Glomerular visceral epithelial cell (primary cell): ENCODE measurements at regions not wholly inside any gene's neighbourhood (a gene's known extent, or its start where the extent isn't known, plus 50 kb on each side); places are given as distances from the start of the nearest gene placed in this dataset.
"Not testable (repeated sequence)": the region's sequence is repeated elsewhere in the genome, so short reads cannot be mapped to it uniquely, and the experiment has no call there.

ENCODE experiments used
- DNase-seq: peaks from one replicate; pipeline ENCODE4 v3.0.0-alpha.2; 2016; ENCODE audit errors: extremely low spot score

DNA sequence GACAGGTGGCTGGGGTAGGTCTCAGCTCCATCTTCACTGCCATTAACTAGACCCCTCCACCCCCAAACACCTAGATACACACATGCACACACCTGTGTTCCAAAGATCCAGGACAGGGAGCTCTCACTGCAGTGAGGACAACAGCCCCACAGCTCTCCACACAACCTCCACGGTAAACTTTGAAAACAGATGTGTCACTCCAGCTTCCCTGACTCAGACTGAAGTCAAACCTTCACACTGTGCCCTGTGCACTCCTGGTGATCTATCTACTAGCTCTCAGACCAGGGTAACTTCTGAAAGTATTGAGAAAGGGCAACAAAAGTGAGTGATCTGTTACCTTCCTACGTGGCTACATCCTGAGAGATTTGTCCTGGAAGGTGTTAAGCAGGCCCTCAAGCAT lies 519.8 kb downstream of the XPNPEP1 start:
- no peak for DNase-seq

GRCh38 chr10:109393425-109393824 lies 529.9 kb downstream of the XPNPEP1 start:
- no peak for DNase-seq

GRCh38 chr10:109386921-109387320 lies 536.4 kb downstream of the XPNPEP1 start:
- no peak for DNase-seq

DNA sequence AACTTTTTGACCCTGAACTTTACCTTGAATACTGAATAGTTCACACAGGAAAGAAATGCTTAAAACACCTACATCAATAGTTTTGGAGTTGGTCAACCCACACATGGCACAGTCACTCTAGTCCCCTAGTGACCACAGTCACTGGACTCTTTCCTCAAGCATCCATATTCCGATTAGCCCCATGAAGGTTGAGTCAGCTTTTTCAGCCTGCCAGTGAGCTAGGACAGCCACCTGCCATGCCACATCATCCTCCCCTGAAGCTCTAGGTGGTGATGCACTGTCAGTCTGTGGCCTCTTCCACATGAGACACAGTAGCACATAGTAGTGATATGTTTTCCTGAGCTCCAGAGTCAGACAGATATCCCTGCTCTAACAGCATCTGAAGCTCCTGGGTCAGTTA lies 537.2 kb downstream of the XPNPEP1 start:
- DNase-seq, result no peak

DNA sequence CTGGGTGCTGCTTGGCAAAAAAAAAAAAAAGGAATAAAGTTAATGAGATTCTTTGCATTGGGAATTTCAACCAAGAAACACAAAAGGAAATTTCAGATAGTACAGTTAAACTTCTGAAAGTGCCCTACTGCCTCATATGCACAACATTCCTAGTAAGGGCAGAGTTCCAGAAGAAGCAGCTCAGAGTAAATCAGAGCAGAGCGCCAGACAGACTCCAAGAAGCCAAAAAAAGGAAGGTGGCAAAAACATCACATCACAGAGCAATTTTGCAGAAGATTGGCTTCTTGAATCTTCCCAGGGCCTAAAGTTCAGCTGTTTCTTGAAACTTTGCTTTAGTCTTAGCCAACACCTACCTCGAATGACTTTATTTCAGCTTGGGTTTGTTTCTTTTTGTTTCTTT lies 544.1 kb downstream of the XPNPEP1 start:
- DNase-seq, result no peak

- DNase-seq, result no peak
Observed at GRCh38 chr10:109374215-109374614, 549.1 kb downstream of the XPNPEP1 start.

DNA sequence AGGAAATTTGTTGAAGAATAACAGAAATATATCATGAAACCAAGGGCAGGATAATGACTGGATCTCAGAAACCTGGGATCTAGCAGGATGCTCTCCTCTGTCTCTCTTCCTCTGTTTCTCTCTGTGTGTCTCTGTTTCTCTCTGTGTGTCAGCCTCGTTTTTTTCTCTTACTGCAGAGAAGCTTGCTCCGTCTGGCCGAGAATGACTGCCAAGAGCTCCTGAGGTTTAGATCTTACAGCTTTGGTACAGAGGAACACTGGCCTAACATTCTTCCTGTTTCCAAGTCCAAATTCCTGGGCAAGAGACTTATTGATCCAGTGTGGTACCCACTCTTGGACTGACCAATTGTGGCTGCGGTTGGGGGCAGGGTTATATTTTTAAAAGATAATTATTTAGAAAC lies 564.0 kb downstream of the XPNPEP1 start:
- no peak for DNase-seq

GRCh38 chr10:109358325-109358724 lies 565.0 kb downstream of the XPNPEP1 start:
- DNase-seq, result no peak

DNA sequence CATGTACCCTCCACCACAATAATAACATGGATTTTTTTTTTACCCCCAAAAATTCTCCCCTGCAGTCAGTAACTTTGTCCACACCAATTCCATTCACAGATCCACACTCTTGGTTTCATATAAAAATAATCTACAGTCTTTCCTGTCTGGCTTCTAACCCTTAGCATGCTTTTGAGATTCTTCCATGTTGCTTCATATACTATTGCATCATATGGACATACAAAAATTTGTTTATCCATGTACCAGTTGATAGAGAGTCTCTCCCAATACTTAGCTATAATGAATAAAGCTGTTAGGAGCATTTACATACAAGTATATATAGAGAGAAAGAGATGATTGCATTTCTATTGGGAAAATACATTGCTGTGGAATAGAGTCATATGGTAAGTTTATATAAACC lies 575.0 kb downstream of the XPNPEP1 start:
- DNase-seq, result no peak

GRCh38 chr10:109343293-109343692 lies 580.0 kb downstream of the XPNPEP1 start:
- no peak for DNase-seq

DNA sequence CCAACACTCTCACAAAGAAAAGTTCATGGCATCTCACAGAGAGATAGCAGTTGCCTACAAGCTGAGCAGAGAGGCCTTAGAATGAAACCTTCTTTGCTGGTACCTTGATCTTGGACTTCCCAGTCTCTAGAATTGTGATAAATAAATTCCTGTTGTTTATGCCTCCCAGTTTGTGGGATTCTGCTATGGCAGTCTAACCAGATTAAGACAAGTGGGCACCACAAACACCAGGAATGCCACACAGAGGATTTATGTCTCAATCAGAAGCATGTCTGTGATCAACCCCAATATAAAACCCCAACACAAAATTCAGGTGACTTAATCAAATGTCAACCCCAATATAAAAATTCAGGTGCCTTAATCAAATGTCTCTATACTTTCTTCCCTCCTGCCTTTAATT lies 581.3 kb downstream of the XPNPEP1 start:
- DNase-seq, result no peak

DNA sequence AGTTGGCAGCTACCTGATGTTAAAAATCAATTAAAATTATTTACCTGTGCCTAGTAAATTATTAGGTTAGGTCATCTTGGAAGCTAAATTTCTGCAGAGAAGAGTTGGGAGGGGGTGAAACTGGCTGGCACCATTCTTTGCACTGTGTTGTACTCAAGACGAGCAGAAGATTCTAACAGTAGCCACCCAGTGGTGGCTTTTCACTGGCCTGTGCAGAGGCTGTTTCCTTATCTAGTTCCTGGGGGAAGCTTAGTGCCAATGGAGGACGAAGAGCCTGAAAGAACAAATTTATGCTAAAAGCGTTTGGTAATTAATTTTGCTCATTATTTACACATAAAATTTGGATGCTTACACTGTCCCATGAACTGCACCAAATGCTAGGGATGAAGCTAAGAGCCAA lies 595.3 kb downstream of the XPNPEP1 start:
- no peak for DNase-seq

- no peak for DNase-seq
Observed at GRCh38 chr10:109327266-109327665, 596.0 kb downstream of the XPNPEP1 start.

GRCh38 chr10:109324721-109325120 lies 598.6 kb downstream of the XPNPEP1 start:
- DNase-seq, result no peak

GRCh38 chr10:109317746-109318366 lies 605.5 kb downstream of the XPNPEP1 start:
- no peak for DNase-seq

GRCh38 chr10:109314016-109314415 lies 609.3 kb downstream of the XPNPEP1 start:
- DNase-seq, result not testable (repeated sequence)

DNA sequence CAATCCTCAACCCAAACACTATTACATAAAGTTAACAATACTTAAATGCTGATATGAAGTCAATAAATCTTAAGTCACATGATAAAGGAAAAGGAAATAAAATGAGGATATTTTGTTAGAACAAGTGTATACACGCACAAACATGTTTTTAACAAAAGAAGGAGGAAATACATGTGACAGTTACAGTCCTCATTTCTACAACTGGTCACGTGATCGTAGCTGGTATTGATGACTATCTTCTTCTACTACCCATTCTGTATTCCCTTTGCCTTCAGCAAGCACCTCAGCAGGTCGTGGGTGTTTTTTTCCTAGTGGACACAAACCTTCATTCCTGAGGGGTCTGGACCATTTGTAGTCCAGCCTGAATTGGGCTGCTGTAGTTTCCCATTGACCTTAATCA lies 610.8 kb downstream of the XPNPEP1 start:
- not testable (repeated sequence) for DNase-seq

DNA sequence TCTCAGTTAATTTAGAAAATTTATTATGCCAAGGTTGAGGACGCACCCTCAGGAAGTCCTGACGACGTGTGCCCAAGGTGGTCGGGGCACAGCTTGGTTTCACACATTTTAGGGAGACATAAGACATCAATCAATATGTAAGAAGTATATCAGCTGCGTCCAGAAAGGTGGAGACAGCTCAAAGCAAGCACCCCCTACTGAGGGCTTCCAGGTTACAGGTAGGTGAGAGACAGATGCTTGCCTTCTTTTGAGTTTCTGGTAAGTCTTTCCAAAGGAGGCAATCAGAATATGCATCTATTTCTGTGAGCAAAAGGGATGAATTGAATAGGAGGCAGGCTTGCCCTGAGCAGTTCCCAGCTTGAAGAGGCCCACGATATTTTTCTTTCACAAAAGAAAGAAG lies 614.3 kb downstream of the XPNPEP1 start:
- DNase-seq, result no peak

DNA sequence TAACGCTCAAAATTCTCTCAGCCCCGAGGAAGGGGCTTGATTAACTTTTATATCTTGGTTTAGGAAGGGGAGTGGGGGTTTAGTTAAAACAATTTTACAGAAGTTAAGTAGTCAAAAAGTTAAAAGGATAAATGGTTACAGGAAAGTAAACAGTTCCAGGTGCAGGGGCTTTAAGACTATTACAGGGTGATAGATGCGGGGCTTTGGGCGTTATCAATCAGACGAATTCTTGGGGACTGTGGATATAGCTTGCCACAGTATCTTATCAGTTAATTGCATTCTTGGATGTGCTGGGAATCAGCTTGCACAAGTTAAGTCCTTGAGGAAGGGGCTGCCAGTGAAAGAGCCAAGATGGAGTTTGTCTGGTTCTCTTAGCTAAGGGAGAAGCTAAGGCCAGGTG lies 616.2 kb downstream of the XPNPEP1 start:
- DNase-seq, result not testable (repeated sequence)

GRCh38 chr10:109306698-109307097 lies 616.6 kb downstream of the XPNPEP1 start:
- no peak for DNase-seq

DNA sequence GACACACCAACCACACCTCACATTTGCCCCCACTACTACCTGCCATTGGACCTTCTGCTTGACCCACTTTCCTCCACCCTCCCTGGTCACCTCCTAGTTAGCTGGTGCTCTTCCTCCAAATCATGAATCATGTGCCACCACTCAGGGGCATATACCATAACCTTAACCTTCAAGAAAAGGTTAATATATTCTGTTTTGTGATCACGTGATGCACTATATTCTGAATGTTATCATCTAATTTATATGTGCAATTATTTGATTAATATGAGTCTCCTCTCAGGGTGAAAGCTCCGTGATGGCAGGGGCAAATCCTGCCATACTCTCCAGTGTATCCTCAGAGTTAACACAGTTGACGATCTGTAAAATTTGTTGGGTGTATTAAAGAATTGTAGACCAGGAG lies 635.5 kb downstream of the XPNPEP1 start:
- no peak for DNase-seq

DNA sequence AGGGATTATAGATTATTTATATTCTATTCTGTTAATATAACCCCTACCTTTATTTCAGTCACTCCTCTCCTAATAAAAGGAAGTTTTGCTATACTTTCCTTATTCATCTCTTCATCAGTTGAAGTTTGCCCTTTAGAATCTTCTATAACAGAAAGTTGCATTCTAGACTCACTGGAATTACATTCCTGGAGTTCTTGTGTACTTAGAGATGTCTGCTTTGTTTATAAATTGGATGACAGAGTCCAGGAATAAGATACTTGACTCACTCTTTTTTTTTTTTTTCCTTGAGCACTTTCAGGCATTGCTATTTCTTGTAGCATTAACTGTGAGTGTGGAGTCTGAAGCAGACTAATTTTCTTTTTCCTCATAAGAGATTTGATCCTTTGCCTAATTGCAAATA lies 640.8 kb downstream of the XPNPEP1 start:
- no peak for DNase-seq

DNA sequence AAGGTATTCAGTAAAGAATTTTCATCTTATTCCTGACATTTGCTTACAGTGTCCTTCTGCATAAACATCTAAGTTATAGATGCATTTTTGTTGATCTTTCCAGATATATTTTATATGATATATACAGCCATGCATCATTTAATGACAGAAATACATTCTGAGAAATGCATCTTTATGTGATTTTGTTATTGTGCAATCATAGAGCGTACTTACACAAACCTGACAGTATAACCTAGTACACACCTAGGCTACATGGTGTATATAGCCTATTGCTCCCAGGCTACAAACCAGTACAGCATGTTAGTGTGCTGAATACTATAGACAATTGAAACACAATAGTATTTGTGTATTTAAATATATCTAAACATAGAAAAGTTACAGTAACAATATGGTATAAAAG lies 642.0 kb downstream of the XPNPEP1 start:
- DNase-seq, result no peak

DNA sequence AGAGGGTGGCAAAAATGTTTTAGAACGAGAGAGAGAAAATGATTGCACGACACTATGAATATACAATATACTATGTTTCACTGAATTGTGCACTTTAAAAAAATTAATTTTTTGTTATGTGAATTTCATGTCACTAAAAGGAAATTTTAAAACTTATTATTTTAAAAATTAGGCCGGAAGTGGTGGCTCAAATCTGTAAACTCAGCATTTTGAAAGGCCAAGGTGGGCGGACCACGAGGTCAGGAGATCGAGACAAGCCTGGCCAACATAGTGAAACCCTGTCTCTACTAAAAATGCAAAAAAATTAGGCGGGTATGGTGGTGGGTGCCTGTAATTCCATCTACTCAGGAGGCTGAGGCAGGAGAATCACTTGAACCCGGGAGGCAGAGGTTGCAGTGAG lies 642.5 kb downstream of the XPNPEP1 start:
- DNase-seq, result no peak
